ENCODE measurements at regions not wholly inside any gene's neighbourhood (a gene's known extent, or its start where the extent isn't known, plus 50 kb on each side); places are given as distances from the start of the nearest gene placed in this dataset.

- no peak for TF ChIP-seq POLR2A (IDR thresholded peaks at IDR 0.05)
- TF ChIP-seq, protein P1, sequence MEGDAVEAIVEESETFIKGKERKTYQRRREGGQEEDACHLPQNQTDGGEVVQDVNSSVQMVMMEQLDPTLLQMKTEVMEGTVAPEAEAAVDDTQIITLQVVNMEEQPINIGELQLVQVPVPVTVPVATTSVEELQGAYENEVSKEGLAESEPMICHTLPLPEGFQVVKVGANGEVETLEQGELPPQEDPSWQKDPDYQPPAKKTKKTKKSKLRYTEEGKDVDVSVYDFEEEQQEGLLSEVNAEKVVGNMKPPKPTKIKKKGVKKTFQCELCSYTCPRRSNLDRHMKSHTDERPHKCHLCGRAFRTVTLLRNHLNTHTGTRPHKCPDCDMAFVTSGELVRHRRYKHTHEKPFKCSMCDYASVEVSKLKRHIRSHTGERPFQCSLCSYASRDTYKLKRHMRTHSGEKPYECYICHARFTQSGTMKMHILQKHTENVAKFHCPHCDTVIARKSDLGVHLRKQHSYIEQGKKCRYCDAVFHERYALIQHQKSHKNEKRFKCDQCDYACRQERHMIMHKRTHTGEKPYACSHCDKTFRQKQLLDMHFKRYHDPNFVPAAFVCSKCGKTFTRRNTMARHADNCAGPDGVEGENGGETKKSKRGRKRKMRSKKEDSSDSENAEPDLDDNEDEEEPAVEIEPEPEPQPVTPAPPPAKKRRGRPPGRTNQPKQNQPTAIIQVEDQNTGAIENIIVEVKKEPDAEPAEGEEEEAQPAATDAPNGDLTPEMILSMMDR (IDR thresholded peaks at IDR 0.05), result no peak
Measured at GRCh38 chr7:25543210-25543609, 314.9 kb upstream of the NPVF start.
